ENCODE measurements at regions not wholly inside any gene's neighbourhood (a gene's known extent, or its start where the extent isn't known, plus 50 kb on each side); places are given as distances from the start of the nearest gene placed in this dataset.

DNA sequence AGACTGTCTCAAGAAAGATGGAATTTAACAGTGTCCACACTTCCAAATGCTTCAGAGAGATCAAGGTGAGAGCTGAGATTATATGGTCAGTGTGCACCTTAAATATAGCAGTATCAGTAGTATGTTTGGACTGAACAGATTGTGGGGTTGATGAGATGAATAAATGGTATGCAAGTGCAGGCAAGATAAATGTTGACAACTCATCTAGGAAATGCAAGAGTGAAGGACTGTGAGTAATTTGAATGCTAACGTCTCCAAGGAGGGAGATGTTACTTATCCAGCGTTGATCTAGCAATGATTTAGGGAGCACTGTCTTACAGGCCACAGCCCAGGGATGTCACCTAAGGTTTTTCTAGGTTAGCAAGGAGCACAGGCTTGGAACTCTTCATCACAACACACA lies 170.7 kb upstream of the GALNT2 start:
- Histone ChIP-seq H3K9me3 (ENCODE audit: low read length) (no peaks in the 10 kb centered on the region), H3K9me2 (ENCODE audit: insufficient read depth, low read length) (no peaks in the 10 kb centered on the region), H3K27ac (ENCODE audit: low read length) (no peak overlapping the region), H3K9ac (ENCODE audit: low read length) (no peak overlapping the region), H4K20me1 (ENCODE audit: insufficient read depth) (no peaks in the 10 kb centered on the region), H3K4me3 (ENCODE audit: low read length) (no peak overlapping the region), H2AFZ (ENCODE audit: low read depth, low read length) (no peak overlapping the region), H3K79me2 (replicated peaks; ENCODE audit: insufficient read depth, low read length) (no peaks in the 10 kb centered on the region), H3K4me2 (ENCODE audit: low read length) (no peak overlapping the region), H3F3A (ENCODE audit: insufficient read depth, low read length, poor library complexity, severe bottlenecking) (no peaks in the 10 kb centered on the region), H3K27me3 (ENCODE audit: insufficient read depth, low read depth, low read length) (no peaks in the 10 kb centered on the region), H3K36me3 (ENCODE audit: insufficient read depth, low read length) (no peaks in the 10 kb centered on the region)
- TF ChIP-seq MXI1 (conservative IDR thresholded peaks at IDR 0.05; ENCODE audit: poor library complexity, severe bottlenecking) (no peak), POLR2AphosphoS5 (IDR thresholded peaks at IDR 0.05) (no peak), SMC3 (conservative IDR thresholded peaks at IDR 0.05; ENCODE audit: poor library complexity) (no peak), RAD21 (conservative IDR thresholded peaks at IDR 0.05) (no peak), TAF1 (IDR thresholded peaks at IDR 0.05; ENCODE audit: low read depth) (no peak), EP300 (conservative IDR thresholded peaks at IDR 0.05; ENCODE audit: poor library complexity, severe bottlenecking) (no peak), REST (IDR thresholded peaks at IDR 0.05; ENCODE audit: borderline replicate concordance) (no peak), EZH2 (IDR thresholded peaks at IDR 0.05; ENCODE audit: borderline replicate concordance, insufficient read depth, low read length, poor library complexity, severe bottlenecking) (no peak)
- TF ChIP-seq, protein P1, sequence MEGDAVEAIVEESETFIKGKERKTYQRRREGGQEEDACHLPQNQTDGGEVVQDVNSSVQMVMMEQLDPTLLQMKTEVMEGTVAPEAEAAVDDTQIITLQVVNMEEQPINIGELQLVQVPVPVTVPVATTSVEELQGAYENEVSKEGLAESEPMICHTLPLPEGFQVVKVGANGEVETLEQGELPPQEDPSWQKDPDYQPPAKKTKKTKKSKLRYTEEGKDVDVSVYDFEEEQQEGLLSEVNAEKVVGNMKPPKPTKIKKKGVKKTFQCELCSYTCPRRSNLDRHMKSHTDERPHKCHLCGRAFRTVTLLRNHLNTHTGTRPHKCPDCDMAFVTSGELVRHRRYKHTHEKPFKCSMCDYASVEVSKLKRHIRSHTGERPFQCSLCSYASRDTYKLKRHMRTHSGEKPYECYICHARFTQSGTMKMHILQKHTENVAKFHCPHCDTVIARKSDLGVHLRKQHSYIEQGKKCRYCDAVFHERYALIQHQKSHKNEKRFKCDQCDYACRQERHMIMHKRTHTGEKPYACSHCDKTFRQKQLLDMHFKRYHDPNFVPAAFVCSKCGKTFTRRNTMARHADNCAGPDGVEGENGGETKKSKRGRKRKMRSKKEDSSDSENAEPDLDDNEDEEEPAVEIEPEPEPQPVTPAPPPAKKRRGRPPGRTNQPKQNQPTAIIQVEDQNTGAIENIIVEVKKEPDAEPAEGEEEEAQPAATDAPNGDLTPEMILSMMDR (IDR thresholded peaks at IDR 0.05; ENCODE audit: poor library complexity, severe bottlenecking), result no peak

DNA sequence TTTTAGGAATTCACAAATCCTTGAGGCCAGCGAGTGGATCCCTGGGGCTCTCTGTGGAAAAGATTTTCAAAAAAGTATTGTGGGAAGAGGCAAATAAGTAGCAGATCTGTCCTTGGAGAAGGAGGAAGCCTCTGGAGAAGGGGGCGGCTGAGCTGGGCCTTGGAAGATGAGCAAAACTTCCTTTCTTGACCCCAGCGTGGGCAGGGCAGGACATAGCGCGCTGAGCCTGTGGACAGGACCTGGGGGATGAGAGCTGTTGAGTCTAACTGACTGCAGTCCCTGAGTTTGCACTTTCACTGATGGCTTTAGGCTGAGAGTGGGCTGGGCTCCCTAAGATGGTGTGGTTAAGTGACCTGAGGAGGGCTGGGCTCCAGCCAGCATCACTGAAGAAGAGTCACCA lies 170.2 kb upstream of the GALNT2 start:
- no peak overlapping the region for H3K9ac ChIP-seq (ENCODE audit: low read length)
- H3K79me2 ChIP-seq (replicated peaks; ENCODE audit: insufficient read depth, low read length), result no peaks in the 10 kb centered on the region
- no peak overlapping the region for H3K4me3 ChIP-seq (ENCODE audit: low read length)
- no peaks in the 10 kb centered on the region for H3K36me3 ChIP-seq (ENCODE audit: insufficient read depth, low read length)
- no peak overlapping the region for H3K4me2 ChIP-seq (ENCODE audit: low read length)
- no peaks in the 10 kb centered on the region for H3K27me3 ChIP-seq (ENCODE audit: insufficient read depth, low read depth, low read length)
- H3K27ac ChIP-seq (ENCODE audit: low read length), result no peak overlapping the region
- no peaks in the 10 kb centered on the region for H3K9me2 ChIP-seq (ENCODE audit: insufficient read depth, low read length)
- H3K9me3 ChIP-seq (ENCODE audit: low read length), result no peaks in the 10 kb centered on the region
- H2AFZ ChIP-seq (ENCODE audit: low read depth, low read length), result no peak overlapping the region
- no peaks in the 10 kb centered on the region for H3F3A ChIP-seq (ENCODE audit: insufficient read depth, low read length, poor library complexity, severe bottlenecking)
- TF ChIP-seq REST (IDR thresholded peaks at IDR 0.05; ENCODE audit: borderline replicate concordance) (no peak), EZH2 (IDR thresholded peaks at IDR 0.05; ENCODE audit: borderline replicate concordance, insufficient read depth, low read length, poor library complexity, severe bottlenecking) (no peak), TAF1 (IDR thresholded peaks at IDR 0.05; ENCODE audit: low read depth) (no peak), RAD21 (conservative IDR thresholded peaks at IDR 0.05) (no peak)
- H4K20me1 ChIP-seq (ENCODE audit: insufficient read depth), result no peaks in the 10 kb centered on the region
